H9 (cell line): ENCODE measurements at regions not wholly inside any gene's neighbourhood (a gene's known extent, or its start where the extent isn't known, plus 50 kb on each side); places are given as distances from the start of the nearest gene placed in this dataset.

ENCODE experiments used
- DNase-seq: peaks from one replicate; pipeline ENCODE4 v3.0.0-alpha.2; 2017
- H2AFZ ChIP-seq: one replicate; pipeline ENCODE4 v1.6.1; 2013; ENCODE audit warnings: mild to moderate bottlenecking, low read length, control low read depth, moderate library complexity
- H2AK5ac ChIP-seq: 2 replicates; pipeline ENCODE4 v1.6.1; 2013; ENCODE audit warnings: low read length, control low read depth, mixed read lengths; ENCODE audit not compliant: insufficient read length
- H2BK120ac ChIP-seq: one replicate; pipeline ENCODE4 v1.6.1; 2013; ENCODE audit warnings: low read depth, mild to moderate bottlenecking, low read length, control low read depth, inconsistent platforms; ENCODE audit not compliant: poor library complexity, severe bottlenecking
- H2BK12ac ChIP-seq: 2 replicates; pipeline ENCODE4 v1.6.1; 2013; ENCODE audit warnings: low read length, control low read depth, mixed read lengths, low read depth; ENCODE audit not compliant: insufficient read length
- H2BK15ac ChIP-seq: 2 replicates; pipeline ENCODE4 v1.6.1; 2013; ENCODE audit warnings: low read depth, low read length, control low read depth
- H2BK20ac ChIP-seq: one replicate; pipeline ENCODE4 v1.6.1; 2013; ENCODE audit warnings: low read depth, mild to moderate bottlenecking, low read length, control low read depth, inconsistent platforms; ENCODE audit not compliant: poor library complexity, severe bottlenecking
- H2BK5ac ChIP-seq: 2 replicates; pipeline ENCODE4 v1.6.1; 2013; ENCODE audit warnings: low read length, control low read depth, mixed read lengths; ENCODE audit not compliant: insufficient read length
- H3K14ac ChIP-seq: 2 replicates; pipeline ENCODE4 v1.6.1; 2013; ENCODE audit warnings: low read length, control low read depth; ENCODE audit not compliant: insufficient read depth
- H3K18ac ChIP-seq: 2 replicates; pipeline ENCODE4 v1.6.1; 2013; ENCODE audit warnings: low read depth, mild to moderate bottlenecking, mixed read lengths, low read length, control low read depth; ENCODE audit not compliant: insufficient read length
- H3K23ac ChIP-seq: 2 replicates; pipeline ENCODE4 v1.6.1; 2013; ENCODE audit warnings: low read length, control low read depth, mixed read lengths, low read depth; ENCODE audit not compliant: insufficient read length
- H3K23me2 ChIP-seq: 2 replicates; pipeline ENCODE4 v1.6.1; 2013; ENCODE audit warnings: low read depth, mild to moderate bottlenecking, mixed read lengths, low read length, control low read depth; ENCODE audit not compliant: insufficient read length, poor library complexity, severe bottlenecking
- H3K27ac ChIP-seq: 2 replicates; pipeline ENCODE4 v1.5.1; 2013; ENCODE audit warnings: low read length, control low read depth, mixed read lengths, low read depth; ENCODE audit not compliant: insufficient read length
- H3K27me3 ChIP-seq: 2 replicates; pipeline ENCODE4 v1.6.1; 2013; ENCODE audit warnings: low read length, control low read depth, inconsistent platforms; ENCODE audit not compliant: insufficient read depth
- H3K4ac ChIP-seq: 2 replicates; pipeline ENCODE4 v1.6.1; 2013; ENCODE audit warnings: low read depth, mild to moderate bottlenecking, control low read depth, inconsistent platforms, low read length, moderate library complexity
- H3K4me1 ChIP-seq: 2 replicates; pipeline ENCODE4 v1.6.1; 2013; ENCODE audit warnings: low read length, control low read depth, inconsistent platforms; ENCODE audit not compliant: insufficient read depth
- H3K4me2 ChIP-seq: 2 replicates; pipeline ENCODE4 v1.6.1; 2013; ENCODE audit warnings: low read length, control low read depth, mixed read lengths; ENCODE audit not compliant: insufficient read length, insufficient read depth
- H3K56ac ChIP-seq: 2 replicates; pipeline ENCODE4 v1.6.1; 2013; ENCODE audit warnings: low read depth, mild to moderate bottlenecking, mixed read lengths, low read length, control low read depth; ENCODE audit not compliant: insufficient read length
- H3K79me1 ChIP-seq: 2 replicates; pipeline ENCODE4 v1.6.1; 2013; ENCODE audit warnings: low read depth, mild to moderate bottlenecking, moderate library complexity, low read length, control low read depth, inconsistent platforms; ENCODE audit not compliant: insufficient read depth, poor library complexity, severe bottlenecking
- H3K79me2 ChIP-seq: 2 replicates; pipeline ENCODE4 v1.6.1; 2013; ENCODE audit warnings: low read length, control low read depth, inconsistent platforms; ENCODE audit not compliant: insufficient read depth
- H3K9ac ChIP-seq: 2 replicates; pipeline ENCODE4 v1.6.1; 2013; ENCODE audit warnings: low read length, control low read depth, mixed read lengths; ENCODE audit not compliant: insufficient read length; ENCODE audit errors: extremely low read depth
- H3K9me3 ChIP-seq: one replicate; pipeline ENCODE4 v1.6.1; 2013; ENCODE audit warnings: low read depth, low read length, inconsistent platforms; ENCODE audit not compliant: control insufficient read depth
- H3T11ph ChIP-seq: one replicate; pipeline ENCODE4 v1.6.1; 2013; ENCODE audit warnings: mild to moderate bottlenecking, low read length, control low read depth, inconsistent platforms
- H4K20me1 ChIP-seq: one replicate; pipeline ENCODE4 v1.6.1; 2013; ENCODE audit not compliant: control insufficient read depth, insufficient read length, insufficient read depth
- H4K5ac ChIP-seq: 2 replicates; pipeline ENCODE4 v1.6.1; 2013; ENCODE audit warnings: low read depth, mild to moderate bottlenecking, mixed read lengths, low read length, control low read depth; ENCODE audit not compliant: insufficient read length
- H4K8ac ChIP-seq: replicated peaks from 2 replicates; pipeline ENCODE4 v1.6.1; 2013; ENCODE audit warnings: low read length, control low read depth, mixed read lengths, low read depth; ENCODE audit not compliant: insufficient read length
- H4K91ac ChIP-seq: 2 replicates; pipeline ENCODE4 v1.6.1; 2013; ENCODE audit warnings: low read depth, mild to moderate bottlenecking, moderate library complexity, mixed read lengths, low read length, control low read depth; ENCODE audit not compliant: insufficient read length
- H3K27ac Mint-ChIP-seq, 3 experiments: 2 replicates in 2 of 3; 3 replicates in 1 of 3; pipeline ENCODE4 v1.8.0; 2020 to 2021; ENCODE audit warnings: mixed read lengths in 3 of 3, mild to moderate bottlenecking in 1 of 3, moderate library complexity in 1 of 3
- H3K27me3 Mint-ChIP-seq: 2 replicates; pipeline ENCODE4 v1.8.0; 2021; ENCODE audit warnings: low read depth, mild to moderate bottlenecking, moderate library complexity, mixed read lengths
- H3K36me3 Mint-ChIP-seq, 3 experiments: 2 replicates in 2 of 3; 3 replicates in 1 of 3; pipeline ENCODE4 v1.8.0; 2020 to 2021; ENCODE audit warnings: low read depth in 3 of 3, mixed read lengths in 3 of 3; ENCODE audit not compliant: insufficient read depth in 1 of 3
- H3K4me1 Mint-ChIP-seq, 2 experiments: 2 replicates each; pipeline ENCODE4 v1.8.0; 2020; ENCODE audit warnings: mixed read lengths in 2 of 2
- H3K4me3 Mint-ChIP-seq, 2 experiments: 2 replicates in 1 of 2; 3 replicates in 1 of 2; pipeline ENCODE4 v1.8.0; 2020 to 2021; ENCODE audit warnings: mild to moderate bottlenecking in 2 of 2, mixed read lengths in 2 of 2, moderate library complexity in 1 of 2
- H3K9me3 Mint-ChIP-seq, 2 experiments: 2 replicates in 1 of 2; 3 replicates in 1 of 2; pipeline ENCODE4 v1.8.0; 2020; ENCODE audit warnings: mild to moderate bottlenecking in 2 of 2, mixed read lengths in 2 of 2, moderate library complexity in 1 of 2
- WGBS: extraction: QIAGEN DNeasy Blood & Tissue Kit; methylation state at CpG from one replicate; pipeline ENCODE4 v1.1.7; 2013; ENCODE audit warnings: missing lambda C conversion rate, low lambda C conversion rate, mixed read lengths; ENCODE audit not compliant: insufficient read length; ENCODE audit errors: extremely low coverage; 5-methylcytosine and 5-hydroxymethylcytosine counted together
- TF ChIP-seq, protein P1 (sequence below): fragments of 200-600 bp; sonication (generic); conservative IDR thresholded peaks from 3 replicates; pipeline ENCODE4 v1.8.0; 2021; ENCODE audit warnings: antibody characterized with exemption, mild to moderate bottlenecking

DNA sequence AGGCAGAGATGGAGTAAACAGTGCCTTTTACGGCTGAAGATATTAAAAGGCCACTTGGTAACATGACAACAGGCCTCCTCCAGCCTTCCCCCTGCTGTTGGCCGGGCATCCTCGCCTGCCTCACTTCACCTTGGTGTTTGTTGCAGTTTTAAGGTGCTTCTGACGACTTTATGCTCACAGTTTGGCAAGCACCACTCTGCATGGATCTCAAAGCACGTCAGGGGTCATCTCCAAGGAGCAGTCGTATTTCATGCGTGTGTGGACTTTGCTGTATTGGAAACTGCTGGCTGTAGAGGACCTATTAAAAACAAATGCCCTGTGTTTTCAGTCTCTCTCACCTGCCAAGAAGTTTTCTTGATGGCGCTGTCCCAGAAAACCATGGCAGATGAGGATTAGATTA is 483.1 kb downstream of the RPS24 start:
- no peaks in the 10 kb centered on the region for H3K9me3 ChIP-seq
- H3K18ac ChIP-seq: no peak overlapping the region
- H3K9ac ChIP-seq: no peak overlapping the region
- H3K27me3 ChIP-seq: no peaks in the 10 kb centered on the region
- no peak overlapping the region for H3K23ac ChIP-seq
- no peak overlapping the region for H3K27ac ChIP-seq
- H2BK12ac ChIP-seq: no peak overlapping the region
- H4K5ac ChIP-seq: no peak overlapping the region
- no peak overlapping the region for H3K4me3 Mint-ChIP-seq
- no peak overlapping the region for H3T11ph ChIP-seq
- H2BK5ac ChIP-seq: no peak overlapping the region
- no peaks in the 10 kb centered on the region for H3K4me1 ChIP-seq
- no peak overlapping the region for H2BK15ac ChIP-seq
- WGBS: no CpG with 5 or more reads among the region's 8 CpGs
- H4K20me1 ChIP-seq: no peaks in the 10 kb centered on the region
- DNase-seq: peak; percentile 15
- H2AFZ ChIP-seq: no peak overlapping the region
- H3K4me1 Mint-ChIP-seq: peaks cover 7 to 8% of the 10 kb centered on the region in 2 experiments; a peak in 3 of 4 replicates
- no peaks in the 10 kb centered on the region for H3K79me1 ChIP-seq
- no peak overlapping the region for H4K91ac ChIP-seq
- H3K27me3 Mint-ChIP-seq: peaks cover 3% of the 10 kb centered on the region; the same call in 1 of the 2 replicates
- H3K27ac Mint-ChIP-seq: no peak overlapping the region
- H3K23me2 ChIP-seq: no peaks in the 10 kb centered on the region
- H2AK5ac ChIP-seq: no peak overlapping the region
- H3K14ac ChIP-seq: no peak overlapping the region
- no peak overlapping the region for H4K8ac ChIP-seq
- TF ChIP-seq, protein P1, sequence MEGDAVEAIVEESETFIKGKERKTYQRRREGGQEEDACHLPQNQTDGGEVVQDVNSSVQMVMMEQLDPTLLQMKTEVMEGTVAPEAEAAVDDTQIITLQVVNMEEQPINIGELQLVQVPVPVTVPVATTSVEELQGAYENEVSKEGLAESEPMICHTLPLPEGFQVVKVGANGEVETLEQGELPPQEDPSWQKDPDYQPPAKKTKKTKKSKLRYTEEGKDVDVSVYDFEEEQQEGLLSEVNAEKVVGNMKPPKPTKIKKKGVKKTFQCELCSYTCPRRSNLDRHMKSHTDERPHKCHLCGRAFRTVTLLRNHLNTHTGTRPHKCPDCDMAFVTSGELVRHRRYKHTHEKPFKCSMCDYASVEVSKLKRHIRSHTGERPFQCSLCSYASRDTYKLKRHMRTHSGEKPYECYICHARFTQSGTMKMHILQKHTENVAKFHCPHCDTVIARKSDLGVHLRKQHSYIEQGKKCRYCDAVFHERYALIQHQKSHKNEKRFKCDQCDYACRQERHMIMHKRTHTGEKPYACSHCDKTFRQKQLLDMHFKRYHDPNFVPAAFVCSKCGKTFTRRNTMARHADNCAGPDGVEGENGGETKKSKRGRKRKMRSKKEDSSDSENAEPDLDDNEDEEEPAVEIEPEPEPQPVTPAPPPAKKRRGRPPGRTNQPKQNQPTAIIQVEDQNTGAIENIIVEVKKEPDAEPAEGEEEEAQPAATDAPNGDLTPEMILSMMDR: no peak
- no peak overlapping the region for H2BK120ac ChIP-seq
- H3K9me3 Mint-ChIP-seq: no peaks in the 10 kb centered on the region
- H3K36me3 Mint-ChIP-seq: no peaks in the 10 kb centered on the region
- H2BK20ac ChIP-seq: no peak overlapping the region
- no peak overlapping the region for H3K56ac ChIP-seq
- no peaks in the 10 kb centered on the region for H3K79me2 ChIP-seq
- no peak overlapping the region for H3K4ac ChIP-seq
- no peak overlapping the region for H3K4me2 ChIP-seq
